ENCODE measurements at regions not wholly inside any gene's neighbourhood (a gene's known extent, or its start where the extent isn't known, plus 50 kb on each side); places are given as distances from the start of the nearest gene placed in this dataset.
"Not testable (repeated sequence)": the region's sequence is repeated elsewhere in the genome, so short reads cannot be mapped to it uniquely, and the experiment has no call there.

GRCh38 chr12:25686351-25686750 is 133.3 kb upstream of the LMNTD1 start:
- no peak for DNase-seq

DNA sequence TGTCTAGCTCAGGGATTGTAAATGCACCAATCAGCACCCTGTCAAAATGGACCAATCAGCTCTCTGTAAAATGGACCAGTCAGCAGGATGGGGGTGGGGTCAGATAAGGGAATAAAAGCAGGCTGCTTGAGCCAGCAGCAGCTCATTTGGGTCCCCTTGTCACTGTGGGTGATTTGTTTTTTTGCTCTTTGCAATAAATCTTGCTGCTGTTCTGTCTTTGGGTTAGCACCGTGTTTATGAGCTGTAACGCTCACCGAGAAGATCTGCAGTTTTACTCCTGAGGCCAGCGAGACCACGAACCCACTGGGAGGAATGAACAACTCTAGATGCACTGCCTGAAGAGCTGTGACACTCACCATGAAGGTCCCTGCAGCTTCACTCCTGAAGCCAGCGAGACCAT is 134.1 kb upstream of the LMNTD1 start:
- DNase-seq, result no peak

DNA sequence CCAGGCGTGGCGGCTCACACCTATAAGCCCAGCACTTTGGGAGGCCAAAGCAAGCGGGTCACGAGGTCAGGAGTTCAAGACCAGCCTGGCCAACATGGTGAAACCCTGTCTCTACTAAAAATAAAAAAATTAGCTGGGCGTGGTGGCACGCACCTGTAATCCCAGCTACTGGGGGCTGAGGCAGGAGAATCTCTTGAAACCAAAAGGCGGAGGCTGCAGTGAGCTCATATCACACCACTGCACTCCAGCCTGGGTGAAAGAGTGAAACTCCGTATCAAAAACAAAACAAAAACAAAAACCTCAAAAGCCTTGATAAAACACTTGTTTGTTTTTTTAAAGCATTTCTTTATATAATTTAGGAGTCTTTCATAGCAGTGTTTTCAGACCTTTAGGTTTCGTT is 135.8 kb upstream of the LMNTD1 start:
- not testable (repeated sequence) for DNase-seq

- DNase-seq, result no peak
These were observed 137.0 kb upstream of the LMNTD1 start for GRCh38 chr12:25689996-25690501.

DNA sequence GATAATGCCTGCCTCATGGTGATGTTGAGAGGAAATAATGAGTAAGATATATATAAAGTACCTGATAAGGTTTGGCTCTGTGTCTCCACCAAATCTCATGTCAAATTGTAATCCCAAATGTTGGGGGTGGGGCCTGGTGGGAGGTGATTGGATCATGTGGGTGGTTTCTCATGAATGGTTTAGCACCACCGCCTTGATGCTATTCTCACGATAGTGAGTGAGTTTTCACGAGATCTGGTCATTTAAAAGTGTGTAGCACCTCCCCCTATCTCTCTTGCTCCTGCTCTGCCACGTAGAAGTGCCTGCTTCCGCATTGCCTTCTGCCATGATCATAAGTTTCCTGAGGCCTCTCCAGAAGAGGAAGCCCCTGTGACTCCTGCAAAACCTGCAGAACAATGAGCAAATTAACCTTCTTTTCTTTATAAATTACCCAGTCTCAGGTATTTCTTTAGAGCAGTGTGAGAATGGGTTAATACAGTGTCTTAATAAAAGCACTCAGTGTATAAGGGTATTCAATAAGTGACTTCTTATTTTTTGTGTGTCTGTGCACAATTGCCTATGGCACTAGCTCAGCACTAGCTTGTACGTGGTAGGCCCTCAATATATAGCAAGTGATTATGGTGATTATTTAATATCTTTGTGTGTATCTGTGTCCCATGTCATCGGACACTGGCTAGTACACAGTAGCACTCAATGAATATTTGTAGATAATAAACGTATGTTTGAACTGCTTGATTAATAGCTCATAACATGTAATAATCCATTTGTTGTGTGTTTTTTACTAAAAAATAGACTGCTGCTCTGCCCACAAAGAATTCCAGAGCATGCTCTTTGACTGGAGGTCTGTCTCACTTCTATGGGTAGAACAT is 138.1 kb upstream of the LMNTD1 start:
- no peak for DNase-seq

DNA sequence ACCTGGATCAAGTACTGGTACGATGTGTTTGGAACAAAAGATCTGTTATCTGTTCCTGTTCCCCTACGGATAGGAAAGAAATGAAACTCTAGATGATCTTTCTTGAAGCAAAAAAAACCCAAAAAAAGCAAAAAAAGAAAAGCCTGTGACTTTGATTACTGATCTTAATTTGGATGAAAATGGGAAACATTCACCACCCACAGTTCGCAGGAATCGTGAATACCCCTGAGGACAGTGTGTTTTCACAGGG is 138.7 kb upstream of the LMNTD1 start:
- DNase-seq, result no peak

GRCh38 chr12:25692115-25693035 is 139.3 kb upstream of the LMNTD1 start:
- DNase-seq, result no peak

GRCh38 chr12:25694072-25694471 is 141.0 kb upstream of the LMNTD1 start:
- no peak for DNase-seq

DNA sequence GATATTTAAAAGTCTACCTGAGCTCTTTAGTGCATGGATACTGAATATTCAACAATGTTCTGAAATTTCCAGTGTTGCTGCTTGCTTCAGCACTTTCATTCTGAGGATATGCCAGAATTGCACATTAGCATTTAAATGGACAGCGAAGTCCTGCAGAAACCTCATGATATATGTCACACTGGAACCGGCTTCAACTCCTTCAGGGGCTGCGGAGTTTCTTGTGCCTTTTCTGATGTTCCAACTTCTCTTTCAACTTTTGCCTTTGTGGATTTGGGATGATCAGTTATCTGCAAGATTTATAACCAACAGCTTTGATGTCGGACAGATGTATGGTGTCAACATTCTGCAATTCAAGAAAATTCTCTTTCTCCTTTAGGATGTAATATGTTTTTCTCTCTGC is 142.5 kb upstream of the LMNTD1 start:
- no peak for DNase-seq

DNA sequence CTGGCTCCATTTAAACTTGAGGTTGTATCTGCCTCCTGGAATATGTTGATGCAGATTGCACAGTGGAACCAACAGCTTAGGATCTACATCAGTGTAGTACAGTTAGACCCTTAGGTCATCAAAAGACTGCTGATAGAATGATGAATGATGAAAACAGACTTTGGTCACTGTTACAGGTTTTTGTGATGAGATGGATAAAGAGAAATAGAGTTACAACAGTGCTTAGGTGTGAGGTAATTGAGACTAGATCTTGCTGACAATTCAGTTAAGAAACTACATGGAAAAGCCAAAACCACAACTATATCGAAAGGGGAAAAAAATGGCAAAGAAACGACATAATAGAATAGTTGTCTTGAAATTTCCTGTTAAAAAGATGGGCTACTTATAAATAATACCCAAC is 145.7 kb upstream of the LMNTD1 start:
- no peak for DNase-seq

DNA sequence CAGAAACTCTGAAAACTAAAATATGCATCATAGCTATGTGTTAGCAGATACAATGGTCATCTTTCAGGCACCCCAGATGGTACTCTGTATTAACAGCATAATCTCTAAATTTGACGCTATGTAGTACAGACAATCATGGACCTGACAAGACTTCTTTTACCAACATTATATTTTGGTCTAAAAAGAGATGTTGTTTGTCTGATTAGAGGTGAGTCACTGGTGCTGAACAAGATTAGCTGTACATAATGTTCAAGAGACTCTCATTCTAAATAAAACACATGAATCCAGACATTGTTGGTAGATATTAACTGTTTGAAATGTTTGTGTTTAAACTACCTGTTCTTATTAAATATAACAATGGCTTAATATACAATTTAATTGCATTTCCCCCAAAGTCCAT is 146.4 kb upstream of the LMNTD1 start:
- DNase-seq, result no peak

DNA sequence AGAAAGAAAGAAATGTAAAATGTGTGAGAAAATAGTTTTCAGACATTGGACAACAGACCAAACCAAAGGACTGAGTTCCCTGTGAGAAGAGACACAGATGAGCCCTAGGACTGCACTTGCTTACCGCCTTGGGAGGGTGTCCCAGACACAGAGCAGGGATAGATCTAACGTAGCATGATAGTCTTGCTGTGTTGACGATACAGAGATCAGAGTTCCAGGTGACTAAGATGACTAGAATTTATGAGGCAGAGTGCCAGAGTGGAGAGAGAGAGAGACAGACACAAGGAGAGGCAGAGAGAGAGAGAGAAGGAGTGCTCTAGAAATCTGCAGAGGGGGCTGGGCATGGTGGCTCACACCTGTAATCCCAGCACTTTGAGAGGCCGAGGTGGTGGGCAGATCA is 148.2 kb upstream of the LMNTD1 start:
- no peak for DNase-seq

- DNase-seq, result no peak
These were observed 149.5 kb upstream of the LMNTD1 start for GRCh38 chr12:25702553-25702952.

GRCh38 chr12:25705261-25705660 is 152.2 kb upstream of the LMNTD1 start:
- DNase-seq, result no peak

DNA sequence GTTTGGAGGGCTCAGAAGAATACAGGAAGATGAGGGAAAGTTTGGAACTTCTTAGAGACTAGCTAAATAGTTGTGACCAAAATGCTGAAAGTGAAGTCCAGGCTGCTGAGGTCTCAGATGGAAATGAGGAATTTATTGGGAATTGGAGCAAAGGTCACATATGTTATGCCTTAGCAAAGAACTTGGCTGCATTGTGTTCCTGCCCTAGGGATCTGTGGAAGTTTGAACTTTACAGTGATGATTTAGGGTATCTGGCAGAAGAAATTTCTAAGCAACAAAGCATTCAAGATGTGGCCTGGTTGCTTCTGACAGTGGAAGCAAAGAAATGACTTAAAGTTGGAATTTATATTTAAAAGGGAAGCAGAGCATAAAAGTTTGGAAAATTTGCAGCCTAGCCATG is 153.6 kb upstream of the LMNTD1 start:
- DNase-seq, result not testable (repeated sequence)

DNA sequence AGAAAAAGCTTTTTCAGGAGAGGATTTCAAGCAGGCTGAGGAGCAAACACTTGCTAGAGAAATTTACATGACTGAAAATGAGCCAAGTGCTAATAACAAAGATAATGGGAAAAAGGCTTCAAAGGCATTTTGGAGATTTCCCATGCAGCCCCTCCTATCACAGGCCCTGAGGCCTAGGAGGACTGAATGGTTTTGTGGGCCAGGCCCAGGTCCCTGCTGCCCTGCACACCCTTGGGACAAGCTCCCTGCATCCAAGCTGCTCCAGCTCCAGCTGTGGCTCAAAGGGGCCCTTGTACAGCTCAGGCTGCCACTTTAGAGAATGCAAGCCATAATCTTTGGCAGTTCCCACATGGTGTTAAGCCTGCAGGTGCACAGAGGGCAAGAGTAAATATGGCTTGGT is 154.0 kb upstream of the LMNTD1 start:
- no peak for DNase-seq

GRCh38 chr12:25708661-25709060 is 155.6 kb upstream of the LMNTD1 start:
- DNase-seq, result no peak

DNA sequence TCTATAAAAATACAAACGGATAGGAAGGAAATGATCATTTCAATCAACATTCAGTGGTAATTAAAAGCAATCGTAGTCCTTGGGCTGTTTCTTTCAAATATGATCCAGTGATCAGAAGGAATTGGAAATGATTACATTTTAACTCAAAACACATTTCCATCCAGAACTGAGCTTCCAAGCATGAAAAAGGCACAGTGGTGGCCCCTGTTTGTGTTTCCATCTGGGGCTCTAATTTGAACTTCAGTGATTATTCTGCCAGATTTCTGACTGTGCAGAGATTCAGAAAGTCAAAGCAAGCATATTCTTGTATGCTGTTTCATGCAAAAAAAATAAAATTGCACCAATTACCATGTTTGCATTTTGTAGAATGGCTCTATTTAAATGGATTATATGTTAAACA is 157.0 kb upstream of the LMNTD1 start:
- no peak for DNase-seq

DNA sequence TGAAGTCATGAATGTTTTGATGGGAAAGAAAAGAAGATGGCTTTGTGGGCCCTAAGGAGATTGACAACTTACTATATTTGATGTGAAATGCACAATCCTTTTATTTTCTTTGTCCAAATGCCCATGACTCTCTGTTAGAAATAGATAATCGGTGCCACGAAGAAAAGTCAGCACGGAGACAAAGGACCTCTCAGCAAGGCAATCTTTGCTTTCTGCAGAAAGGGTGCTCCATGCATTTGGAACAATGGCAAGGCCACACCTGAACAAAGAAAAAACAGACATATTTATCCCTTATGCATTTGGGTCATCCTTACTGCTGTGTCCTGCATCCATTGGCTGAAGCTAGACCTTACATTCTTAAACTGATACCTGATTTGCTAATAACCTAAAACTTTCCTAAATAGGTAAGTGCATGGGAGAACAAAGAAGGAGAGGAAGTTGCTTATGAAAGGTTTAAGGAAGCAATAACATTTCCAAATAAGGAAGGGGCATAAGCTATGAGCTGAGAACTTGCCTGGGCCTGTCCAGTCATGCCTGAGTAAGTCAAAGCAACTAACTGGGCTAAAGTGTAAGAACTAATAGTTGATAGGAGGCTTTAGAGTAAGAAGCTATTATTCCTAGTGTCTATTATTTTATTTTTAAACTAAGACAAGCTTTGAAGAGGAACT is 158.0 kb upstream of the LMNTD1 start:
- DNase-seq, result not testable (repeated sequence)

DNA sequence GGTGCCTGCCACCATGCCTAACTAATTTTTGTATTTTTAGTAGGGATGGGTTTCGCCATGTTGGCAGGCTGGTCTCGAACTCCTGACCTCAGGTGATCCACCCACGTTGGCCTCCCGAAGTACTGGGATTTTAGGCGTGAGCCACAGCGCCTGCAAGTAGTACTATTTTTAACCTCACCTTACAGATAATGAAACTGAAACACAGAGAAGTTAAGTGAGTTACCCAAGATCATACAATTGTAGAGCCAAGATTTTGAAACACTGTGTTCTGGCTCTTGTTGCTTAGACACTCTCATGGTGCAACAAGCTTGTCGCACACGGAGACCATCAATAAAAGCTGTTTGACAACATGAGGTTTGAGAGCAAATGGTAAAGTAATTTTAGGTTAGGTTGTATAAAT is 159.1 kb upstream of the LMNTD1 start:
- DNase-seq, result no peak

- no peak for DNase-seq
These were observed 160.2 kb upstream of the LMNTD1 start for GRCh38 chr12:25713264-25713663.

DNA sequence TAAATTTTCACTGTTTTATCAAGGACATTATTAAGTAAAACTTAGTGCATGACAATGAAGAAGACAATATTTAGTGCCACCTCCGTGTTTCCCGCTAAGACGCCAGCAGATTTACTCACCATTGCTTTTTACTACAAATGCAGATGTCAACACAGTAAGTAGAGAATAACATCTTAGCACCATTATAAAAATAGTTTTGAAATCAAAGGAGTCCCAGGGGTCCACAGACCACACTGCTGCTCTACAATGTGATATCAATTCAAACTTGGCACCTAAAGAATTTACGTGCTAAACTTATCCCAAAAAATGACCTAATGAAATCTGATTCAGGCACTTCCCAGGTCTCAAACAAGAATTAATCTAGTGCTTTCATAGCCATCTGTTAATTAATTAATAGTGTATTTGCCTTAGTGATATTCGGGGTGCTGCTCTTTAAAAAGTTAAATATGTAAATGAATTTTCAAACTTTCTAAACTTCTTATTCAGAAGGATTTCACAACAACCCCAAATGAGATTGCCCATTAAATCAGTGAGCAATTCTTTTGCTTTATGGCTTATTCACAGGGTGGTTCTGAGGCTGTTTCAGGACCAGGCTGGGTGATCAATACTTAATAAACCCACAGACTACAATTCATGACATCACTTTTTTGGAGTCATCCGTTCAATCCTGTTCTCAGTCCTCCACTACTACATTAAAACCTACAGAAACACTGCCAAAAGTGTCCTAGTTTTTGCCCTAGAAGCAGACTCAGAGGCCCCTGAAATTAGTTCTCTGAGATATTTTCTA is 161.3 kb upstream of the LMNTD1 start:
- DNase-seq, result no peak

DNA sequence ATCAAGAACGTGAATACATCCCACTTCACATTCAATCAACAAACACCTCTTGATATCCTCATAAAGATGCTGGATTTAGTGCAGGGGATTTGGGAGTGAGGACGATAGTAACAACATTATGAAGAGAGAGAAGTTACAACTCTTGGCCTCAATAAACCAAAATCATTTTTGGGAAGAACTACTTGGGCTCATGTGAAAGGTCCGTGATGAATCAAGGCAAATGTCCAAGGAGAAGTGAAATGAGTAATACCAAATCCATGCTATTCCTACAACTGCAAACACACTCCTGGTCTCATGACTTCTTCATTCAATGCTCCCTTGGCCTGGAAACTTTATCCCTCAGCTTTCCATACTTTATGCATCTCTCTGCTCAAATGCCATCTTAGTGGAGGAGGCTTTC is 162.0 kb upstream of the LMNTD1 start:
- DNase-seq, result no peak

Data from midbrain (tissue), 1 donor.